ENCODE measurements at regions not wholly inside any gene's neighbourhood (a gene's known extent, or its start where the extent isn't known, plus 50 kb on each side); places are given as distances from the start of the nearest gene placed in this dataset.
A peak's percentile ranks its signal among the peaks of the same experiment; 100 is the strongest.

DNA sequence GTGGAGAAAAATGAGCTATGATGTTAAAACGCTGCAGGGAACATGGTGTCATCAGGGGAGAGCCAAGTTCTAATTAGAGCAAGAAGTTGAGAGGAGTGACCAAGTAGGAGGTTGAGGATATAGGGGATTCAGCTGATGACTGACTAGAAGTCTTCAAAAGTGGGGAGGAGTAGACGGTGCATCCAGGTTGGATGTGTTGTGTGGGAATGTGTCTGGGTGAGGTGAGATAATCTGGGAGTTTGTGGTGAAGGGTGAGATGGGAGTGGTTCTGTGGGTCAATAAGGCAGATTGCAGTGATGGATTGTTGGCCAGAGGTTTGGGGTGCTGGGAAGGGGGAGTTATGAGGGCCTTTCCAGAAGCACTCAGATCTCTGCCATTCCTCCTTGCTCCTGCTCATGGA is 72.0 kb upstream of the IRF2BP2 start (continued):
- TF ChIP-seq, protein P1, sequence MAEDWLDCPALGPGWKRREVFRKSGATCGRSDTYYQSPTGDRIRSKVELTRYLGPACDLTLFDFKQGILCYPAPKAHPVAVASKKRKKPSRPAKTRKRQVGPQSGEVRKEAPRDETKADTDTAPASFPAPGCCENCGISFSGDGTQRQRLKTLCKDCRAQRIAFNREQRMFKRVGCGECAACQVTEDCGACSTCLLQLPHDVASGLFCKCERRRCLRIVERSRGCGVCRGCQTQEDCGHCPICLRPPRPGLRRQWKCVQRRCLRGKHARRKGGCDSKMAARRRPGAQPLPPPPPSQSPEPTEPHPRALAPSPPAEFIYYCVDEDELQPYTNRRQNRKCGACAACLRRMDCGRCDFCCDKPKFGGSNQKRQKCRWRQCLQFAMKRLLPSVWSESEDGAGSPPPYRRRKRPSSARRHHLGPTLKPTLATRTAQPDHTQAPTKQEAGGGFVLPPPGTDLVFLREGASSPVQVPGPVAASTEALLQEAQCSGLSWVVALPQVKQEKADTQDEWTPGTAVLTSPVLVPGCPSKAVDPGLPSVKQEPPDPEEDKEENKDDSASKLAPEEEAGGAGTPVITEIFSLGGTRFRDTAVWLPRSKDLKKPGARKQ (CRISPR knock-in tag; IDR thresholded peaks at IDR 0.05): no peak
- TF ChIP-seq CBFA2T3 (IDR thresholded peaks at IDR 0.05) (peak; percentile 30; the same call in 1 of the 2 replicates), MAZ (CRISPR knock-in tag; conservative IDR thresholded peaks at IDR 0.05 in 1 of 2, IDR thresholded peaks at IDR 0.05 in 1 of 2) (0 out of 4 replicates have a peak, but pooled peaks of 1 of the 2 experiments have one; percentile 11)

- no peaks in the 10 kb centered on the region for H3K9me3 ChIP-seq (replicated peaks; ENCODE audit: control insufficient read depth, insufficient read depth, low read depth, low read length)
- no TSS peak for BruUV-seq (replicated peaks)
- no peak overlapping the region for H3K4me2 ChIP-seq (ENCODE audit: insufficient read depth, low read length)
- DNase-seq (ENCODE audit: extremely low read depth in 1 of 4, low spot score in 3 of 4): no peak
- no peaks in the 10 kb centered on the region for H3K27me3 ChIP-seq (ENCODE audit: control insufficient read depth in 2 of 2, insufficient read depth in 2 of 2, low read length in 2 of 2)
- WGBS (ENCODE audit: insufficient coverage, low coverage, missing lambda C conversion rate): 34% methylated on average over 3 of the region's 3 CpGs
- H3K4me3 ChIP-seq: no peak overlapping the region
- no peak for FAIRE-seq
- H3K36me3 ChIP-seq (ENCODE audit: control insufficient read depth, insufficient read depth, low read length): no peaks in the 10 kb centered on the region
- peaks cover 0 to 3% of the 10 kb centered on the region in 2 experiments; a peak in 3 of 5 replicates for H3K4me1 ChIP-seq (replicated peaks in 1 of 2; ENCODE audit: control insufficient read depth in 2 of 2, insufficient read depth in 2 of 2, low read length in 2 of 2)
- H3K79me2 ChIP-seq (ENCODE audit: control insufficient read depth, insufficient read depth, low read length): no peaks in the 10 kb centered on the region
- intact Hi-C loops (cut with micrococcal nuclease): no loop called here
- H4K20me1 ChIP-seq (replicated peaks; ENCODE audit: control insufficient read depth, insufficient read depth, low read length): no peaks in the 10 kb centered on the region
- no peaks in the 10 kb centered on the region for H3K9me1 ChIP-seq (ENCODE audit: control insufficient read depth, insufficient read depth, low read length)
- ATAC-seq: peak; percentile 13
- POLR2A ChIA-PET: interaction anchor here (0.6 to 1.2 kb wide), 3 partner anchors 12 to 61 kb away, joined by 3 to 6 read pairs (median 4); no protein-coding TSS in a partner anchor
- CTCF ChIA-PET (ENCODE audit: low intra/inter-chr PET ratio): no interaction called here
- in situ Hi-C loops (cut with MboI): no loop called here
- H2AFZ ChIP-seq (ENCODE audit: low read depth, low read length): peak overlapping the region; percentile 4; the same call in 1 of the 2 replicates
- H3K27ac ChIP-seq (ENCODE audit: extremely low read depth, low read depth, low read length): no peak overlapping the region
- H3K9ac ChIP-seq (ENCODE audit: insufficient read depth in 1 of 2, low read depth in 2 of 2, low read length in 2 of 2): no peak overlapping the region
- TF ChIP-seq E2F8 (IDR thresholded peaks at IDR 0.05; ENCODE audit: low read depth, partially characterized antibody) (no peak), FOXP1 (CRISPR knock-in tag; IDR thresholded peaks at IDR 0.05) (no peak), AFF1 (IDR thresholded peaks at IDR 0.05; ENCODE audit: low read depth in 1 of 2, partially characterized antibody in 2 of 2) (no peak), FOXJ2 (tag; IDR thresholded peaks at IDR 0.05) (no peak), HNRNPK (IDR thresholded peaks at IDR 0.05; ENCODE audit: low read depth, low read length, poor library complexity, severe bottlenecking) (no peak)
- TF ChIP-seq, protein P2, sequence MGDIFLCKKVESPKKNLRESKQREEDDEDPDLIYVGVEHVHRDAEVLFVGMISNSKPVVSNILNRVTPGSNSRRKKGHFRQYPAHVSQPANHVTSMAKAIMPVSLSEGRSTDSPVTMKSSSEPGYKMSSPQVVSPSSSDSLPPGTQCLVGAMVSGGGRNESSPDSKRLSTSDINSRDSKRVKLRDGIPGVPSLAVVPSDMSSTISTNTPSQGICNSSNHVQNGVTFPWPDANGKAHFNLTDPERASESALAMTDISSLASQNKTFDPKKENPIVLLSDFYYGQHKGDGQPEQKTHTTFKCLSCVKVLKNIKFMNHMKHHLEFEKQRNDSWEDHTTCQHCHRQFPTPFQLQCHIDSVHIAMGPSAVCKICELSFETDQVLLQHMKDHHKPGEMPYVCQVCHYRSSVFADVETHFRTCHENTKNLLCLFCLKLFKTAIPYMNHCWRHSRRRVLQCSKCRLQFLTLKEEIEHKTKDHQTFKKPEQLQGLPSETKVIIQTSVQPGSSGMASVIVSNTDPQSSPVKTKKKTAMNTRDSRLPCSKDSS (IDR thresholded peaks at IDR 0.05; ENCODE audit: low read depth, partially characterized antibody): no peak
Measured at GRCh38 chr1:234681065-234681464, 71.1 kb upstream of the IRF2BP2 start.

Measured in K562 (cell line).